SKM-1 (cell line): ENCODE measurements at regions not wholly inside any gene's neighbourhood (a gene's known extent, or its start where the extent isn't known, plus 50 kb on each side); places are given as distances from the start of the nearest gene placed in this dataset.

Experiments used
- DNase-seq: peaks from one replicate; lab custom pipeline; 2025; ENCODE audit not compliant: unreplicated experiment; lab: John Stamatoyannopoulos, UW

DNA sequence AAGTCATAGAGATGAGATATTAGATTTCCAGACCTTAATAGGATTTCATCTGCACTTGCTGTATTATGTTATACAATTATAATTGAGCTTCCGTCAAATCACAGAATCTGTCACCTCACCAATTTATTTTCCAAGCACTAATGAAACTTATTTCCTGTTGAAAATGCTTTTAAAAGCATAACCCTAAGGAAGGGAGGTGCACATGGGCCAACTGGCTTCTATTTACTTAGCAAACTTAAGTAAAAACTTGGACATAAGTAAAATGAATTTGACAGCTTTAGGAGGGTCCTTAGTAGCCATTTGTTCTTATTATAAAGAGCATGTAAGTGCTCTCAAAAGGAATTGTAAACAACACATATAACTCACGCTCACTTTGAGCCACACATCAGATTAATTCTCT is 462.2 kb upstream of the TMPO start:
- DNase-seq, result no peak

DNA sequence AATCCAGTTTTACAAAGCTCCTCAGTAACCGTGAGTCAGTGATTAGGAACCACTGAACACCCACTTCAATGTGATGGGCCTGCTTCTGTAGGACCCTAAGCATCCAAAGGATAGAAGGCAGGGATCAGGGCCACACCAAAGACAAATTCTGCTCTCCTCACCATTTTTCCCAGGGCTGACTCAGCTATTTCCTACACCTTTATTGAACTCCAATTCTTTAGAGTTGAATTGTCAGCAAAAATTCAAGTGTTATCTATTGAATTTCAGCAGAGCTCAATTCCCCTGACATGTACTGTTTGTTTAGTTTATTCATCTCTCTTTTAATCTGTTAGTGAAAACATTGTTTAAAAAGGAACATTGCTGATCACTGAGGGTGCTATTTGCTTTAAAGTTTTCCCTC is 457.7 kb upstream of the TMPO start:
- DNase-seq, result no peak

DNA sequence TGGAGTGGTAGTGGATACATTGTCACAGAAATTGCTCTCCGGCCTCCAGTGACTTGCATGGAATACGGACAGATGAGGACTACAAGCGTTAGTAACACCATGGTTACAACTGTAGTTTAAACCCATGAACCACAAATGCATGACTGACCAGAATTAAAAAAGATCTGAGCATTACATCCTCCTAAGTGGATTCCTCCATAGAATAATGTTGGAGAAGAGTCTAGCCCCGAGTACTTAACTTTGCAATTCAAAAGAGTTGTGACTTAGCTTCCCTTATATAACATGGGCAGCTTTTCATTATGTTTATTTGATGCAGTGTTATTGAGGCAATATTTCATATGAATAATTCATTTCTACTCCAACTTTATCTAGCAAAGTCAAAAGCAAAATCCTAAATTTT is 457.2 kb upstream of the TMPO start:
- DNase-seq, result no peak

DNA sequence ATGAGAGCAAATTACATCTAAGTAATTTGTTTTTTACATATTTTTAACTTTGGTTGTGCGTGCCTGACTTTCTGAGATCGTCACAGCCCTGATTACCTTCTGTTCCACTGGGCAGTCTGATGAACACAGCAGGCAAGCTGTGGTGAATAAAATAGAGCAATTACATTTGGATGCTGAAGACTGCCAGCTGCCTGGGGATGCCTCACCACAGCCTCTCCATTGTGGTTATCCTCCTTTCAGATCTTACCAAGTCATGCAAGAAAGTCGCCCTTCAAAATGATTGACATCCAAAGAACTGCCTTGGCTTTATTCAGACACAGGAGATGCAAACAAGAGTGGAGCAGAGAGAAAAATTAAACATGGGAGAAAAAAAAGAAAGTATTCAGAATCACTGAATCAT is 456.6 kb upstream of the TMPO start:
- DNase-seq, result no peak

DNA sequence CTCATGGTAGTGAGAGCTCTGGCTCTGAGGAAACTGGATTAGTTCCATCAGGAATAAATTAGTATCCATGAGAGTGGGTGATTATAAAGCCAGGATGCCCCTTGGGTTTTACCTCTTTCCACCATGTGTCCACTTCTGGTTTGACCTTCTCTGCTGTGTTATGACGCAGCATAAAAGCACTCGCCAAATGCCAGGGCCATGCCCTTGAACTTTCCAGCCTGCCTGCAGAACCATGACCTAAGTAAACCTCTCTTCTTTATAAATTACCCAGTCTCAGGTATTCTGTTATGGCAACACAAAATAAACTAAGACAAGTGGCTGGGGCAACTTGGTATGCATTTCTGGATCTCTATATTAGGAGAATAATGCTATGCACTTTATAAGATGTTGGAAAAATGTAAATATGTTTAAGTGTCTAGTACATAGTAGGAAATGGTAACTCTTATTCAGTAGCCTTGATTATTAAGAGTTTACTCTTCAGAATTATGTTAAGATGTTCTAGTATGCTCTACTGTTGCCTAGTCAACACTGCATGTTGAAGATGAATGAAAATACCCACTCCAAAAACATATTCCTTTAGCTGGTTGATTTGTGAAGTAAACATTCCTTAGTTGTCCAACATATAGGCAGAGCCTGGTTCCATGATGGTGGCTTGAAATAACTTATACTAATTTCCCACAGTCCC is 455.6 kb upstream of the TMPO start:
- no peak for DNase-seq

DNA sequence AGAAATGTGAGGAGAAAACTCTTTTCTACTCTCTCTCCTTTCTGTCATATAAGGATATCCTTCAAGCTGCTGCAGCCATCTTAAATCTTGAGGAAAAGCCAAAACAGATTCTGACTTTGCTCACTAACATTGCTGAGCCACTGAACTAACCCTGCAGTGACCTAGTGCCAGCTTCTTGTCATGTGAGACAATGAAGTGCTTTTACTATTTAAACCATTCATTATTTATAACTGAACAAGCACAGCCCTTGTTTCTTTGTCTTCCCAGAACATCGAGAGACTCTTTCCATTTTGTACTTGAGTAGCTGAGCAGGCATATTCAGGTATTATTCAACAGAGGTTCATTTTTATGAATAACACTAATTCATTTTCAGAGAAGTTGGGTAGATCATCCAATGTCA is 455.0 kb upstream of the TMPO start:
- DNase-seq, result no peak

DNA sequence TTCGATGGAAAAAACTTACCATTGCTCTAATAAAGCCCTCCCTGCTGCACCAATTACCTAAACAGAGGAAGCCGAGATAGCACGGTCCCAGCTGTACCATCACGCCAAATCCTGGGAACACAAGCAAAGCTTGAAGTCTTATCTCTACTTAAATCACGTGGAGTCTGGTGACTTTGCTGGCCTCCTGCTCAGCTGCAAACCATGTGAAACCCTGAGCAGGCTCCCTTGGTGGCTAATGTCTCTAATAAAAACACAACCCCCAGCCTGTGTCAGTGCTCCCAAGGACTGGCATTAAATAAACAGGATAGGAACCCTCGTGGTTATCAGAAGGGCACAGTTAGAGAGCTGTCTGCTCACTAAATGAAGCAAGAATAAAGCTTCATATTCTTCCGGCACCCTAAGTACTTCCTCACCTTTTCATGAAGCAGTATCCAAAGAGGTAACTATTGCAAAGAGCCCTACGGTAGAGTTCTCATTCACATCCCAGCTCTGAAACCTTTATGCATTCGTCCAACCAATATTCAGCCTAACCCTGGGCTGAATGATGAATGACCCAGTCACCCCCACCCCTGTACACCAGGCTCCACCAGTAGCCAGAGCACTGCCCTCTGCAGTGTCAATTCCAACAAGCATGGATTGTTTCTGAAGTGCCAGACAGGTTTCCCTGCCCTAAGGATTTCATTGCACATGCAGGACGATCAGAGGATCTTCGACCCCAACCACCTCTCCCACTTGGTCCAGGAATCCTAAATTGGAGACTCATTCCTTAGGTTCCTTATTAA is 452.7 kb upstream of the TMPO start:
- no peak for DNase-seq

DNA sequence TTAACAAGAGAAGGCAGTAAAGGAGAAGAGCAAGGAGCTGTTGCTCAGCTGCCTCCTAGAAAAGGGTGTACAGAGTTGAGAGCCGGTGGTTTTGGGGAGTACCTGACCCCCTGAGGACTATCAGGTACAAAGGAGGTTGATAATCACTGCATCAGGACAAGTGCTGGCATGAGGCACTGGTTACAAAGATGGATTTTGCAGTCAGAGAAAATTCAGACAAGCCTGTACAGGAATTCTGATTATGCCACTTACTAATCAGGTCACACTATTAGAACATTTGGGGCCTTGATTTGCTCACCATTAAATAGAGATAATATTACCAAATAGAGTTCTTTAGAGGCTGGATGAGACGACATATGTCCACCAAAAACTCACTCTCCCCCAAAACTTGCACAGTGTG is 450.9 kb upstream of the TMPO start:
- no peak for DNase-seq

DNA sequence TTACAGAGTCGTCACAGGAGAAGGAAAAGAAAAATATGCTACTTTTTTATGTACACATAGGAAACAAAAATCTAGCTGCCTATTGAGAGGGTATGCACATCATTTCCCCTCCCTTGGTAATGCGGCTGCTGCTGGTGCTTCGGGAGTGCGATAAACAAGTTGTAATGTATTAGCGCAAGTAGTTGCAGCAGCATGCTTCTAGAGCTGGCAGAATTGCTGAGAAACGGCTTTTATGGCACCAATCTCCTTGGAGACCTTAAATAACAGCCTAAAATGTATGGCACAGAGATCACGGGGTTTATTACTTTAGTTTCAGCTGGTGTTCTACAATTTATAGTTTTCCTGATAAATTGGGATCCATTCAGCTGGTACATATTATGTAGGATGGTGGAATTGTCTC is 447.6 kb upstream of the TMPO start:
- no peak for DNase-seq

DNA sequence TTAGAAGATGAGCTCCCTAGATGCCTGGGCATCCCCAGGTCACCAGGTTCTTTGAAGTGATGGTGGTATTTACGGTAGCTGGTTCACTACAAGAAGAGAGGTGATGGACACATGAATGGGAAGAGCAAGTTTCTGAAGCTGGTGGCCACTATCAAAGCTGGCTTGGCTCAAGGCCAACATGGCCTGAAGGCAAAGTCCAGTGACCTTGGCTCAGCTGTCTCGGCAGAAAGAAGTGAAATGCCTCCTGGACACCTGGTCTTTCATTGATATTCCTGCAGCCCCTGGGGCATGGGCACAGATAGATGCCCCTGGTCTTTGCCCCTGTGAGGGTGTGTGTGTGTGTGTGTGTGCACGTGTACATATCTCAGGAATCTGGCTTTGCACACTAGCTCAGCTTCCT is 441.8 kb upstream of the TMPO start:
- no peak for DNase-seq

DNA sequence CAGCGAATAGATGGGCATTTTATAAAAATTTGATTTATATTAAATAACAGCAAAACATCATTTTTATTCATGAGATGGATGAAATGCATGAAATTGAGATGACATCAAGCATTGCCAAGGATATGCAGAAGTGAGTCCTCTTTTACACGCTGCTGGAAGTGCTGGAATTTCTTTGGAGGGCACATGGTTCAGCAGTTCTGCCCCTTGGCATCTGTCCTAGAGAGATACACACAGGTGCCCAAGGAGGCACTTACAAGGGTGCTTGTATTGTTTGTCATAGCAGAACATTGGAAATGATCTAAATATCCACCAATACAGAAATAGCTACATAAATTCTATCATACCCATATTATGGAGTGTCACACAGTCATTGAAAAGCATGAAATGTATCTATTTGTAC is 441.1 kb upstream of the TMPO start:
- no peak for DNase-seq

DNA sequence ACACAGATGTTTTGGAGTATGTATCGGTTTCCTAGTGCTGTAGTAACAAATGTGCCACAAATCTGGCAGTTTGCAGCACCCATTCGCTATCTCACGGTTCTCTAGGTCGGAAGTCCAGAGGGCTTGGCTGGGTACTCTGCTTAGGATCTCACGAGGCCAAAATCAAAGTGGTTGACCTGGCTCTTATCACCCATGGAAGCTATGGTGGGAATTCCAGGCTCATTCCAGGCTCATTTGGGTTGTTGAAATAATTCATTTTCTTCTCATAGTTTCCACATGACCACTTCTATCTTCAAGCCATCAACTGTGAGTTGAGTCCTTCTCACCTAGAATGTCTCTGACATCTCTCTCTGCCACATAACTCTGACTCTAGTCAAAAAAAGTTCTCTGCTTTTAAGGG is 431.0 kb upstream of the TMPO start:
- no peak for DNase-seq

DNA sequence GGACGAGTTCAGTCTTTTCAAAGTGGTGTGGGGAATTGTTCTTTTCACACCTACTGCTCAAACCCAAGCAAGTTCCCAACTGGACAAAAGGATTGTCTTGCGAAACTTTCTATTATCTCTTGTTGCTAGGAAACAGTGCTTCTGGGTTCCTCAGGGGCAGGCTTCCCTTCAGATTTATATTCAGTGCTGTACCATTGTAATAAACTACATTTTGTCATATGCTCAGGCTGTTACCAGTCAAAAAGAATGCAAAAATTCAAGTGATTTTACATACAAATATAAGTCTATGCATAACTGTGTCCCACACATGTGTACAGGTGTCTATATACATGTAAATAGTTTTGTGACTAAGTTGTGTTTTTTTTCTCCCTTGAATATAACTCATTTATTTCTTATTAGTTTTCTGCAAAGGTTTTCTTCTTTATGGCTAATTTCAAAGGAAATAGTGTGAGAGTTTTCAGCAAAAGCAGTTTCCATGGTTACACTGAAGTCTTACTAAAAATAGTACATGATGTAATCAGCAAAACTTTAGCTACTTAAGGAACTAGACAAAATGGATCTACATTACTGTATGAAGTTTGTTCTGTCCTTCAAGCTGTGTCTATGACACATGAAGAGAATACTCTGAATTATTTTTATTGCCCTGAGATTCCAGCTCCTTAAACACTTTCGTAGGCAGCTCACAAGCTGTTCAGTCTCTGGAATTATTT is 430.2 kb upstream of the TMPO start:
- DNase-seq, result peak; percentile 0

DNA sequence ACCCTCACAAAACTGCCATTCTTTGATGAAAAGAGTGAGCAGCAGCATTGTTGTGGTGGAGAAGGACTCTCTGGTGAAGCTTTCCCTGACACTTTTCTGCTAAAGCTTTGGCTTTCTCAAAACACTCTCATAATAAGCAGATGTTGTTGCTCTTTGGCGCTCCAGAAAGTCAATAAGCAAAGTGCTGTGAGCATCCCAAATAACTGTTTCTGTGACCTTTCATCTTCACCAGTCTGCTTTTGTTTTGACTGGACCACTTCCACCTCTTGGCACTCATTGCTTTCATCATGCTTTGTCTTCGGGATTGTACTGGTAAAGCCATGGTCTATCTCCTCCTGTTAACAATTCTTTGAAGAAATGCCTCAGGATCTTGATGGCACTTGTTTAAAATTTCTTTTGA is 424.7 kb upstream of the TMPO start:
- no peak for DNase-seq

DNA sequence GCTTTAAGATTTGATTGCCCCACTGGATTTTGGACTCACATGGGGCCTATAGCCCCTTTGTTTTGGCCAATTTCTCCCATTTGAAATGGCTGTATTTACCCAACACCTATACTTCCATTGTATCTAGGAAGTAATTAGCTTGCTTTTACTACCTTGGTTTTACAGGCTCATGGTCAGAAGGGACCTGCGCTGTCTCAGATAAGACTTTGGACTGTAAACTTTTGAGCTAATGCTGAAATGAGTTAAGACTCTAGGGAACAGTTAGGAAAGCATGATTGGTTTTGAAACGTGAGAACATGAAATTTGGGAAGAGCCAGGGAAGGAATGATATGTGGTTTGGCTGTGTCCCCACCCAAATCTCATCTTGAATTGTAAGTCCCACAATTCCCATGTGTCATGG is 419.0 kb upstream of the TMPO start:
- DNase-seq, result no peak

DNA sequence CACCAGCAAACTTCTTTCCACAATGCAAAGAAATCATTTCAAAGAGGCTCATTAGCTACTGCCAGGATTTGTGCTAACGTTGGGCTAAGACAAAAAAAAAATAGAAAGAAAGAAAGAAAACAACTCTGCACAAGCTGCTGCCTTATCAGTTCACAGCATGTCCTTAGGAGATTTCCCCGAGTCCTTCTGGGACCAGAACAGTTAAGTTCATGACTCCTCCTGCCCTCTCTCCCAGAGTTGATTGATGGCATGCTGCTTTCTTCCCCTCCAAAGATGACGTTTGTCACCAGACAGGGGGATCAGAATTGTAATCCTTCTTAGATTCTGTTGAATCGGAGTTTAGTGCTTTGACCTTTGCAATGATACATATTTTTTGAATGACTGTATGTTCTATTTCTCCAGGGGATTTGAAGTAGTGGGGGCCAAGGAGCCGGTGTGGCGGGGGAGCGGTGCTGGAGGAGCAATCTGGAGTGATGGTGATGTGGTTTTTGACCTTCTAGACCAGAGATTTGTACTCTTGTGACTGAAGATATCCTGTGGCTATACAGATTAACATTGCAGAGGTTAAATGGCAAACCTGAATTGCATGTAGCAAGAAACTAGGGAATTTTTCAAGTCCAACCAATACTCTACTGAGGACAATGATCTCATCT is 409.2 kb upstream of the TMPO start:
- DNase-seq, result no peak

DNA sequence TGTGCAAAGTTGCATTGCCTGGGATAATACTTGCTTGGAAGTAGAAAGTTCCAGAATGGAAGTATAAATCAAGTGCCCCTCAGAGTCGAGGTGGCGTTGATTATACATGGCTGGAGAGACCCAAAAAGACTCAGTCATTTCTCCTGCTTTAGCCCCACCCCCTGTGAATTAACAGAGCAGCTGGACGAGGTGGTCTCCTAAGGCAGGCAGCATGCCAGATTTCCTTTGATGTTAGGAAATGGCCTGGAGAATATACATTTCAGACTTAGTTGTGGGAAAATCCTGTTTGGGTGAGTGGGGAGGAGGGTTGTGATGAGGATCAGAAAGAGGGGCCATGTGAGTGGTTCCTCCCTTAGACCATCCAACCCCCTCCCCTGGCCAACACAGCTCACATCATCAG is 406.1 kb upstream of the TMPO start:
- DNase-seq, result no peak

DNA sequence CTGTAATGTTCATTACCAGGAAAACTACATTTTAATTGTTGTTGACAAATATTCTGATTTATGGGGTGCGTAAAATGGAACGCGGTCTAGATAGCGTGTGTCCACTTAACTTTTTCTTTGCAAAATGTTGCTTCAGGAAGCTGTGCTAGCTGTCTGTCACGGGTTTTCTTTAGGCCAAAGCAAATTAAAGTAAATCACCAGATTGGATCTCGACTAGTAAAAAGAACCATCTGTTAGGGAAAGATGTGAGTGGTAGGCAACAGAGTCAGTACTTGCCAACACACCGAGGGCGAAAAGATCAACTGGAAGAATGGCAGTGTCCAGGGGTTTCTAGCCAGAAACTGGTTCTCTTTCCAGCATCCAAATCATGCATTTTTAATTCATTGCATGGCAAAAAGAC is 404.9 kb upstream of the TMPO start:
- DNase-seq, result no peak

DNA sequence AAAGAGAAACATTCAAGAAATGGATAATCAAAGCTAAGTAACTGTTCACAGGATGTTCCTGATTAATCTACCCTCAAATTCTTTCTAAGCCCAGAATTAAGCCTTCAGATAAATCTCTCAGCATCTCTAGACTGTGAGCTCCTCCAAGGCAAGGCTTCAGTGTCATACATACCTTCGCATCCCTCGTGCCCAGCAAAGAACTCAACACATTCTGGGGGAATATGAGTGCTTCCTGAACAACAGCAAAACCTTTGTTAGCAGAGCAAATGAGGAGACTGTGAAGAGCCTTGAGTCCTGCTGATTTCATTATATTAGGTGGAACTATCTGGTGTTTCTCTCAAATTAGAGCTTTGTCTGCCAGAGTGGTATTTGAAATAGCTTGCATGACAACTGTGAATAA is 401.8 kb upstream of the TMPO start:
- no peak for DNase-seq

DNA sequence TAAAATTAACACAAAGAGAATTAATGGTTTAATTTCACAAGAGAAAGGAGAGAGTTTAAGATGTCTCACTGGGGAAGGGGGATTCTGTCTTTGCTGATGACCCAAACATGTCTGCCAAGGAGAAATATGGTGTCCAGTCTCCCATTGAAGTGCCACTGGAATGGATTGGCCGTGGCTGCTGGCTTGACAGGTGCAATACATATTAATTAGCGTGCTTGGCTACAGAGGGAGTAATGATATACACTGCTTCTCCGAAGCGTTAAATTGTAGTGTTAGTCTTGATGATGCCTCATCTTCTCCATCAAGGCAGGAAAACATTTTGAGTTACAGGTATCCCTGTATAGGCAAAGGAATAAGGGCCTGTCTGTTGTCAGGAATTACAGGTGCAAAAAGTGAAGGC is 393.4 kb upstream of the TMPO start:
- DNase-seq, result no peak

DNA sequence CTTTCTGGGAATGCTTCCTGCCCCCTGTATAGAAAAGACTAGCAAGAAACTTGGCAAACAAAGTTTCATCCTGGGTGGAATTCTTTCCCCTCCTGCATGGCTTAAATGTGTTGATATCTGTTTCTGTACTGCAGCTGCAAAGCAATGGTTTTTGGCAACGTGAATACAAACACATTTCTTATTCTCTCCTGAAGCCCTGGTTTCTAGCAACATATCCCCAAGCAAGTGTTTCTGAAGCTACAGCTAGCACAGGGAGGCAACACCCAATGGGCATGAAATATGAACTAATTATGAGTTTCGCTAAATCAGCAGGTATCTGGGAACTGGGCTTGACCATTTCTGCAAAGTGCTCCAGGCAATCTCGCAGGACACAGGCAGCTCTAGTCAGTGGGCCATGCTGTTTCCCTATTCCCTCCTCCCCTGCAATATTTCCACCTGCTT is 392.3 kb upstream of the TMPO start:
- DNase-seq, result no peak
